A549 (cell line): ENCODE measurements at regions not wholly inside any gene's neighbourhood (a gene's known extent, or its start where the extent isn't known, plus 50 kb on each side); places are given as distances from the start of the nearest gene placed in this dataset.

ENCODE experiments used
- RCOR1 ChIP-seq: fragments of 150-350 bp; IDR thresholded peaks from 2 replicates; pipeline ENCODE4 v1.6.1; 2014; ENCODE audit warnings: antibody characterized with exemption, low read length, low read depth
- ZFP36 ChIP-seq: fragments of 450-650 bp; IDR thresholded peaks from 2 replicates; pipeline ENCODE4 v1.6.1; 2014; ENCODE audit warnings: borderline replicate concordance; ENCODE audit not compliant: partially characterized antibody
- ZNF302 ChIP-seq: fragments of 250-450 bp; sonication (Bioruptor Pico); IDR thresholded peaks from 2 replicates; pipeline ENCODE4 v1.9.0; 2021; ENCODE audit warnings: inconsistent platforms, mild to moderate bottlenecking, moderate library complexity

DNA sequence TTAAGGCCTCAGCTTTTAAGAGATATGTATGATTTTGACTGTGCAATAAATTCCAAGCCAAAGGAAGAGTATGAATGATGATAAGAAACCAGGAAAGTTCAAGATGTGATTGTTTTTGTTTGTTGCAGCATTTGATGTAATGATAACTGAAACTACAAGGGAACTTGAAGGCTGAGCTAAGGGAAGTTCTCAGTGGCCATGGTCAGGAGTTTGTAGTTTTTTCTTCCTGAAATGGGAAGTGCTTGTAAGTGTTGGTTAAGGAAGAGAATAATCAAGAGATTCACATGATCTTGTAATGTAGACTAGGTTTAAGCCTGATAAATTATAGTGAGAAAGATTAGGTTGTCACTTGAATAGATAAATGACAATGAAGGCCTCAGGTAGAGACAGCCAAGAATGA is 53.4 kb downstream of the PTCHD4 start:
- TF ChIP-seq RCOR1, result no peak
- TF ChIP-seq ZFP36, result no peak
- no peak for TF ChIP-seq ZNF302 (CRISPR knock-in tag)
